Ishikawa (cell line): ENCODE measurements at regions not wholly inside any gene's neighbourhood (a gene's known extent, or its start where the extent isn't known, plus 50 kb on each side); places are given as distances from the start of the nearest gene placed in this dataset.

Experiments
- TCF12 ChIP-seq: IDR thresholded peaks from 2 replicates; pipeline ENCODE4 v1.6.1; 2012; ENCODE audit warnings: low read depth
- YY1 ChIP-seq: IDR thresholded peaks from 2 replicates; pipeline ENCODE4 v1.6.1; 2012; ENCODE audit warnings: low read depth

- TF ChIP-seq YY1 = no peak
- no peak for TF ChIP-seq TCF12
Measured at GRCh38 chr7:370259-370625, 80.3 kb downstream of the FOXL3 start.
